OCI-LY3 (cell line): ENCODE measurements at regions not wholly inside any gene's neighbourhood (a gene's known extent, or its start where the extent isn't known, plus 50 kb on each side); places are given as distances from the start of the nearest gene placed in this dataset.

Experiments used
- EZH2phosphoT487 ChIP-seq: fragments of 200-600 bp; shearing (Covaris generic); IDR thresholded peaks from 2 replicates; pipeline ENCODE4 v1.6.1; 2018; ENCODE audit warnings: antibody characterized with exemption, mixed run types, low read depth
- TF ChIP-seq, protein P1 (sequence below): fragments of 200-600, 300-600 bp; sonication (generic); IDR thresholded peaks from 2 replicates; pipeline ENCODE4 v1.5.1; 2014; ENCODE audit warnings: antibody characterized with exemption, low read length, low read depth

DNA sequence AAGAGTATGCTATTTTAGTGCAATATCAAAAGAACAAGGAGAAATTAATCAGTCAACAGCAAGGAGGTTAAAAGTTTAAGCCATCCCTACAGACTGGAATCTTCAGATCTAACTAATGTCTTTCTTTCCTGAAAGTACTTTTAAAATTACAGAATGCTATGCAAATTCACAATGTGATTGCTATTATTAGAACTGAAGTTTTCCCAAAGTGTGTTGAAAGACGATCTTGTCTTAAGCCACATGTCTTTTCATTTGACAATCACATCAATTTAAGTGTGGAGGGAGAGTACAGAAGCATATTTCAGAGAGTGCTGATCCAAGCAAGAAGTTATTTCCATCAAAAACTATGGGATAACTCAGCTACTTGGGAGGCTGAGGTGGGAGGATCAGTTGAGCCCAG, 64.7 kb upstream of the TNIP3 start:
- TF ChIP-seq, protein P1, sequence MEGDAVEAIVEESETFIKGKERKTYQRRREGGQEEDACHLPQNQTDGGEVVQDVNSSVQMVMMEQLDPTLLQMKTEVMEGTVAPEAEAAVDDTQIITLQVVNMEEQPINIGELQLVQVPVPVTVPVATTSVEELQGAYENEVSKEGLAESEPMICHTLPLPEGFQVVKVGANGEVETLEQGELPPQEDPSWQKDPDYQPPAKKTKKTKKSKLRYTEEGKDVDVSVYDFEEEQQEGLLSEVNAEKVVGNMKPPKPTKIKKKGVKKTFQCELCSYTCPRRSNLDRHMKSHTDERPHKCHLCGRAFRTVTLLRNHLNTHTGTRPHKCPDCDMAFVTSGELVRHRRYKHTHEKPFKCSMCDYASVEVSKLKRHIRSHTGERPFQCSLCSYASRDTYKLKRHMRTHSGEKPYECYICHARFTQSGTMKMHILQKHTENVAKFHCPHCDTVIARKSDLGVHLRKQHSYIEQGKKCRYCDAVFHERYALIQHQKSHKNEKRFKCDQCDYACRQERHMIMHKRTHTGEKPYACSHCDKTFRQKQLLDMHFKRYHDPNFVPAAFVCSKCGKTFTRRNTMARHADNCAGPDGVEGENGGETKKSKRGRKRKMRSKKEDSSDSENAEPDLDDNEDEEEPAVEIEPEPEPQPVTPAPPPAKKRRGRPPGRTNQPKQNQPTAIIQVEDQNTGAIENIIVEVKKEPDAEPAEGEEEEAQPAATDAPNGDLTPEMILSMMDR, result no peak
- TF ChIP-seq EZH2phosphoT487, result no peak
